ENCODE measurements at regions not wholly inside any gene's neighbourhood (a gene's known extent, or its start where the extent isn't known, plus 50 kb on each side); places are given as distances from the start of the nearest gene placed in this dataset.
A peak's percentile ranks its signal among the peaks of the same experiment; 100 is the strongest.

DNA sequence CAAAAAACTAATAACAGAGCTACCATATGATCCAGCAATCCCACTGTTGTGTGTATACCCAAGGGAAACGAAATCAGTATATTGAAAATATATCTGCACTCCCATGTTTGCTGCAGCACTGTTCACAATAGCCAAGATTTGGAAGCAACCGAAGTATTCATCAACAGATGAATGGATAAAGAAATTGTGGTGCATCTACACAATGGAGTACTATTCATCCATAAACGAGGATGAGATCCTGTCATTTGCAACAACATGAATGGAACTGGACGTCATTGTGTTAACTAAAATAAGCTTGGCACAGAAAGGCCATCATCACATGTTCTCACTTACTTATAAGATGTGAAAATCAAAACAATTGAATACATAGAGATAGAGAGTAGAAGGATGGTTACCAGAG lies 402.1 kb downstream of the KCTD8 start:
- Histone ChIP-seq H3K4me1 (ENCODE audit: control insufficient read depth, insufficient read depth, low read length) (no peaks in the 10 kb centered on the region), H3K9me3 (ENCODE audit: control insufficient read depth, low read length) (no peaks in the 10 kb centered on the region), H3K27me3 (ENCODE audit: control insufficient read depth, insufficient read depth) (no peaks in the 10 kb centered on the region), H3K4me3 (ENCODE audit: low read length) (no peak overlapping the region), H3K27ac (ENCODE audit: low read length) (no peak overlapping the region)
- ATAC-seq (no peak), DNase-seq (no peak)
- intact Hi-C loops (cut with DNase I) = no loop called here
- 66% methylated on average over 4 of the region's 4 CpGs for WGBS

DNA sequence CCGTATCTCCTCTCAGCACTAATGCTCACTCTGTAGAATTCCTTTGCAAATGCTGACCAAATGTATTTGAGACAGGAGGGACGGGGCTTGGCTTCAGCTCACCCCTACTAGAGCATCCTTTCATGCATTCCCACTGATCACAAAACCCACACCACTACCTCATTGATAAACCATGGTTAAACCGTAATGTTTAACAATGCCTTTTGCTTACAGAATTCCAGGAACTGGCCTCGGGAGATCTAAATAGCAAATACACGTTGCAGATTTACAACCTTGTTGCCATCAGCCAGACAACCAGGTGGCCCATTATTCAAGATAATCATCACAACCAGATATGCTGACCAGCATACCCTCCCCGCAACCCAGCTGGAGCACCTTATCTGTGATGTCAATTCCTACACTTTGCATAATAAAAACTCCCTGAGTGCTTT lies 391.9 kb downstream of the KCTD8 start:
- DNase-seq (no peak), ATAC-seq (no peak)
- H3K27ac ChIP-seq (ENCODE audit: low read length) = no peak overlapping the region
- intact Hi-C loops (cut with DNase I) = no loop called here
- no peaks in the 10 kb centered on the region for H3K4me1 ChIP-seq (ENCODE audit: control insufficient read depth, insufficient read depth, low read length)
- 13% methylated on average over 6 of the region's 6 CpGs for WGBS
- H3K9me3 ChIP-seq (ENCODE audit: control insufficient read depth, low read length) = no peaks in the 10 kb centered on the region
- no peak overlapping the region for H3K4me3 ChIP-seq (ENCODE audit: low read length)
- no peaks in the 10 kb centered on the region for H3K27me3 ChIP-seq (ENCODE audit: control insufficient read depth, insufficient read depth)

DNA sequence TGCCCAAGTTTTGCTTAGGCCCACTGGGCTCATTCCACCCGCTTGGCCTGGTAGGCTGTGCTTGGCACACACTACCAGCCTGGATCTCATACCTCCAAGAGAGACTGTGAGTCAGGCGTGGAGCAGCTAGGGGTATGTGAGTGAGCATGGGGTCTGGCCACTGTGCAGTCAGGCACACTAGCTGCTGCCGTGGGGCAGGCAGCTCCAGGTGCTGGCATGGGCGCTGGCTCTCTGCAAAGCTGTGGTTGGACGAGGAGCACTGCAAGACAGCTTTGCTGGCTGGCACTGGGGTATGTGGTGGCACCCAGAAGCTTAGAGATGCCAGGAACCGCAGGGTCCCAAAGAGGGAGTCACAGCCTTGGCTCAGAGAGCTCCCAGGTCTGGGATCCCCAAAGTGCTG lies 377.8 kb downstream of the KCTD8 start:
- ATAC-seq (no peak), DNase-seq (no peak)
- Histone ChIP-seq H3K27ac (ENCODE audit: low read length) (no peak overlapping the region), H3K4me1 (ENCODE audit: control insufficient read depth, insufficient read depth, low read length) (no peaks in the 10 kb centered on the region), H3K9me3 (ENCODE audit: control insufficient read depth, low read length) (no peaks in the 10 kb centered on the region), H3K27me3 (ENCODE audit: control insufficient read depth, insufficient read depth) (no peaks in the 10 kb centered on the region), H3K4me3 (ENCODE audit: low read length) (no peak overlapping the region)
- intact Hi-C loops (cut with DNase I) = no loop called here
- 73% methylated on average over 6 of the region's 6 CpGs for WGBS

DNA sequence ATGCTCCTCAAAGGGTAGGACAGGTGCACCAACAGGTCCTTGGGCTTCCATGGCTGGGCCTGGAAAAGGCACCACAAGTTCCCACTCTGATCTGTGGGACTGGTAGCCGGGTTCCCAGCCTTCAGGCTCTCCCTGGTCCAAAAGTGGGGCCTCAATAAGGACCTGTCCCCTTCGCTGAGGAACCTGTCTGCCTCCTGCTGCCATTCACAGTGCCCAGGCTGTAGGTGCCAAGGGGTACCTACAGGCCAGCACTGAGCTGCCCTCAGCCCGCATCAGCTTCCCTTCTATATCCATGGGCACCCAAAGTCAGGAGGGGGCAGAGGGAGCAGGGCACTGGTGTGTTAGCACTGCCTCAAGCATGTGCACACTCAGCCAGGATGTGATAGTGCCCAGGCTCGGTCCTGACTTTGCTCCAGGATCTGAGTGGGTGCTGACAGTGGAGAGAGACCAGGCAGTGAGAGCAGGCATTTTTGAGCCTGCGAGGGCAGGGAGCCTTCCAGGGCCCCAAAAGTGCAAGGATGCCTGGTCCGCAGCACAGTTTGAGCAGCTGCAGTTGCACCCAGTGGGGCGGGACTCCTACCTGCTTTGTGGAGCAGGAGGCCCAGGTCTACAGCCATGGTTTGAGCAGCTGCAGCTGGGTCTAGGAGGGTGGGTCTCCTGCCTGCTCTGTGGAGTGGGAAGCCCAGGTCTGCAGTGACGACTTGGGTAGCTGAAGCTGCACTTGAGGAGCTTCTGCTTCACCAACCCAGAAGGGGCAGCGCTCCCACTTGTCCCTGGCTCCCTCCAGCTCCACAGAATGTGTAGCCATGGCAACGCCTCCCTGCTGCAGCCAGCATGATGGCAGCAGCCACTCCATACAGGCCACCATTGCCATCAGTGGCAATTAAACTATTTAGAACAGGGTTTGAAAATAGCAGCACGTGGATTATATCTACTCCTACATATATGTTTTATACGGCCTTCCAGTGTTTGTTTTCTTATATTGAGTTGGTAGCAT lies 376.4 kb downstream of the KCTD8 start:
- no peaks in the 10 kb centered on the region for H3K27me3 ChIP-seq (ENCODE audit: control insufficient read depth, insufficient read depth)
- H3K4me3 ChIP-seq (ENCODE audit: low read length) = no peak overlapping the region
- intact Hi-C loops (cut with DNase I) = no loop called here
- WGBS = 75% methylated on average over 12 of the region's 12 CpGs
- H3K27ac ChIP-seq (ENCODE audit: low read length) = no peak overlapping the region
- no peak for ATAC-seq
- no peaks in the 10 kb centered on the region for H3K4me1 ChIP-seq (ENCODE audit: control insufficient read depth, insufficient read depth, low read length)
- DNase-seq = peak in 1 of 3 donors; percentile 45
- H3K9me3 ChIP-seq (ENCODE audit: control insufficient read depth, low read length) = no peaks in the 10 kb centered on the region

DNA sequence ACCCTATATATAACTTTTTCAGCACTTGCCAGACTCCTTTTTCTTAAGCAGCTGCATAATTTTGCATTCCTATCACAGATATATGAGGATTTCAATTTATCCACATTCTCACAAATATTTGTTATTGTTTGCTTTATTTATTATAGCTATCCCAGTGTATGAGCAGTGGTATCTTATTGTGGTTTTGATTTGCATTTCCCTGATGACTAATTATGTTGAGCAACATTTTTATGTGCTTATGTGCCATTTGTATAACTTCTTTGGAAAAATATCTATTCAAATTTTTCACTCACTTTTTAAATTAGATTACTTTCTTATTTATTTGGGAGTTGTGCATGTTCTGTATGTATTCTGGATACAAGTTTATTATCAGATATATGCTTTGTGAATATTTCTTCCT lies 361.9 kb downstream of the KCTD8 start:
- H3K9me3 ChIP-seq (ENCODE audit: control insufficient read depth, low read length) = no peaks in the 10 kb centered on the region
- no peaks in the 10 kb centered on the region for H3K4me1 ChIP-seq (ENCODE audit: control insufficient read depth, insufficient read depth, low read length)
- H3K4me3 ChIP-seq (ENCODE audit: low read length) = no peak overlapping the region
- intact Hi-C loops (cut with DNase I) = no loop called here
- no peak for DNase-seq
- H3K27ac ChIP-seq (ENCODE audit: low read length) = no peak overlapping the region
- H3K27me3 ChIP-seq (ENCODE audit: control insufficient read depth, insufficient read depth) = no peaks in the 10 kb centered on the region
- no peak for ATAC-seq

DNA sequence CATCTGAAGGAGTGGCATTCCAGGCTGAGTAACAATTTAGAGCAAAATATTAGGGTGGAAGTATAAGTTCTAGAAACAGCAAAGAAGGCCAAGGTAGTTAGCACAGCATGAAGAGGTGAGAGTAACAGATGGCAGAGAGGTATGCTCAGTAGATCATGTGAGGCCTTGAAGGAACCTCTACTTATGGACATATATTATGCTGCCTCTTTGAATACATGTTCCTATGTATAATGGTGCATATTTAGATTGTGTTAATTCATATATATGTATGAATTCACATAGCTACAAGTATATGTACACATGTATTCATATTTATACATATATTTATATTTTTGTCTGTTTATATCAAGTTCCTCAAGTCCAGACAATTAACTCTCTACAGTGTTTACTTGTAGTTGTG lies 355.2 kb downstream of the KCTD8 start:
- Histone ChIP-seq H3K27me3 (ENCODE audit: control insufficient read depth, insufficient read depth) (no peaks in the 10 kb centered on the region), H3K9me3 (ENCODE audit: control insufficient read depth, low read length) (no peaks in the 10 kb centered on the region), H3K4me1 (ENCODE audit: control insufficient read depth, insufficient read depth, low read length) (no peaks in the 10 kb centered on the region), H3K4me3 (ENCODE audit: low read length) (no peak overlapping the region), H3K27ac (ENCODE audit: low read length) (no peak overlapping the region)
- DNase-seq = no peak
- intact Hi-C loops (cut with DNase I) = no loop called here
- ATAC-seq = no peak

DNA sequence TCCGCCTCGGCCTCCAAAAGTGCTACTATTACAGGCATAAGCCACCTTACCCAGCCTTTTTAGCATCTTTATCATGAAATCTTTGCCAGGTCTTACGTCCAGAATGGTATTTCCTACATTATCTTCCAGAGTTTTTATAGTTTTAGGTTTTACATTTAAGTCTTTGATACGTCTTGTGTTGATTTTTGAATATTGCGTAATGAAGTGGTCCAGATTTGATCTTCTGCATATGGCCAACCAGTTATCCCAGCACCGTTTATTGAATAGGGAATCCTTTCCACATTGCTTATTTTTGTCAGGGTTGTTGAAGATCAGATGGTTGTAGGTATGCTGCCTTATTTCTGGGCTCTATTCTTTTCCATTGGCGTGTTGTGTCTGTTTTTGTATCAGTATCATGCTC lies 349.6 kb downstream of the KCTD8 start:
- 77% methylated on average over 7 of the region's 7 CpGs for WGBS
- intact Hi-C loops (cut with DNase I) = no loop called here
- H3K9me3 ChIP-seq (ENCODE audit: control insufficient read depth, low read length) = no peaks in the 10 kb centered on the region
- no peaks in the 10 kb centered on the region for H3K4me1 ChIP-seq (ENCODE audit: control insufficient read depth, insufficient read depth, low read length)
- DNase-seq (no peak), ATAC-seq (no peak)
- no peak overlapping the region for H3K27ac ChIP-seq (ENCODE audit: low read length)
- no peaks in the 10 kb centered on the region for H3K27me3 ChIP-seq (ENCODE audit: control insufficient read depth, insufficient read depth)
- no peak overlapping the region for H3K4me3 ChIP-seq (ENCODE audit: low read length)

DNA sequence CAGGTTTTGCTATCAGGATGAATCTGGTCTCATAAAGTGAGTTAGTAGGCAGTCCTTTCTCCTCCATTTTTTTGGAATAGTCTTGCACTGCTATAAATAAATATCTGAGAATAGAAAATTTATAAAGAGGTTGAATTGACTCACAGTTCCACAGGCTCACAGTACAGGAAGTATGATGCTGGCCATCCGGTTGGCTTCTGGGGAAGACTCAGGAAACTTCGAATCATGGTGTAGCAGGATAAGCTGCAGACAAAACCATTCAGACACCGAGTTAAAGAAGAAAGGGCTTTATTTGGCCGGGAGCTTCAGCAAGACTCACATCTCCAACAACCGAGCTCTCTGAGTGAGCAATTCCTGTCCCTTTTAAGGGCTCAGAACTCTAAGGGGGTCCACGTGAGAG lies 348.2 kb downstream of the KCTD8 start:
- no peaks in the 10 kb centered on the region for H3K9me3 ChIP-seq (ENCODE audit: control insufficient read depth, low read length)
- no peaks in the 10 kb centered on the region for H3K4me1 ChIP-seq (ENCODE audit: control insufficient read depth, insufficient read depth, low read length)
- WGBS = 68% methylated on average over 6 of the region's 6 CpGs
- ATAC-seq (no peak), DNase-seq (no peak)
- no peak overlapping the region for H3K27ac ChIP-seq (ENCODE audit: low read length)
- no peaks in the 10 kb centered on the region for H3K27me3 ChIP-seq (ENCODE audit: control insufficient read depth, insufficient read depth)
- intact Hi-C loops (cut with DNase I) = no loop called here
- no peak overlapping the region for H3K4me3 ChIP-seq (ENCODE audit: low read length)

DNA sequence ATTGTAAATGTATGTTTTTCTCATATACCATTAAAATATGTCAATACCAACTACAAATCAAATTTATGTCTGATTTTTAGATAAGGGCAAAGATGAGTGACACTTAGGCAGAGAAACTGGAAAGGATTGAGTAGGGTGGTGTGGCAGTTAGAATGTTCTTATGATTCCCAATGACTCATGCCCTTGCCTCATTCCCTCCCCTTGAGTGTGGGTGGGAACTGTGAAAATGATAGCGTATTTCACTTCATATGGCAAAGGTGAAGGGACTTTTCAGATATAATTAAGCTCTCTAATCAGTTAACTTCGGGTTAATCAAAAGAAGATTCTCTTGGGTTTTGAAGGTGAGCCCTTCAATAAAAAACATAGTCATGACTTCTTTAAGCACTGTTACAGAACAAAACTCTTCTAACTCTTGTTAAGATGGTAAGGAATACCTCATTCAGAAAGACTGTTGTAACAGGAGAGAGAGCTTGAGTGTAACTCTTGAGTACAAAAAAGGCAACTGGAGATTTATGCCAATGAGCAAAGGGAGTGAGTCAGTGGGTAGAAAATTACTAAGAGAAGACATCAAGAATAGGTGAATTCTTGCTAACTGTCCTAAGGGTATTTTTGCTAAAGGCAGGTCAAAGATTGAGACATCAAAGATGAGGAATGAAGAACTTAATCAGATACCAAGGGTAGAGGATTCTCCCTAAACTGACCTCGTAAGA lies 329.5 kb downstream of the KCTD8 start:
- DNase-seq = no peak
- Histone ChIP-seq H3K27me3 (ENCODE audit: control insufficient read depth, insufficient read depth) (no peaks in the 10 kb centered on the region), H3K27ac (ENCODE audit: low read length) (no peak overlapping the region), H3K4me3 (ENCODE audit: low read length) (no peak overlapping the region), H3K9me3 (ENCODE audit: control insufficient read depth, low read length) (no peaks in the 10 kb centered on the region), H3K4me1 (ENCODE audit: control insufficient read depth, insufficient read depth, low read length) (no peaks in the 10 kb centered on the region)
- intact Hi-C loops (cut with DNase I) = no loop called here
- no peak for ATAC-seq
- 56% methylated on average over 3 of the region's 3 CpGs for WGBS

DNA sequence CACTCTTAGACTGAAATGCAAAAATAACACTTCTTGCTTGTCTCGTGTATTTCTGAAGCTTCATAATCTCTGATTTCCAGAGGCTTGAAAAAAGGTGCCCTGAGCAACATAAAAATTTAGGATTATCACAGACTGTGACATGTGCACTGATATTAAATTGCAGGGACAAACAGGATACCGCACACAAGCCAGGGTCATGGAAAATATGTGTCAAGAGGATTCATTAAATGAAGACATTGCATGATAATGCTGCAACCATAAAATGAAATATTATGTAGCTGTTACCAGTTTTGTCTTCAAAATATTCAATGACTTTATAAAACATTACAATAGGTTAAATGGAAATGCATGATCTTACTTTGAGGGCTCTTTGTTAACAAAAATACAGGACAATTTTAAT lies 328.0 kb downstream of the KCTD8 start:
- Histone ChIP-seq H3K27ac (ENCODE audit: low read length) (no peak overlapping the region), H3K27me3 (ENCODE audit: control insufficient read depth, insufficient read depth) (no peaks in the 10 kb centered on the region), H3K4me1 (ENCODE audit: control insufficient read depth, insufficient read depth, low read length) (no peaks in the 10 kb centered on the region), H3K4me3 (ENCODE audit: low read length) (no peak overlapping the region), H3K9me3 (ENCODE audit: control insufficient read depth, low read length) (no peaks in the 10 kb centered on the region)
- WGBS = 64% methylated on average over 2 of the region's 2 CpGs
- ATAC-seq (no peak), DNase-seq (no peak)
- intact Hi-C loops (cut with DNase I) = no loop called here

DNA sequence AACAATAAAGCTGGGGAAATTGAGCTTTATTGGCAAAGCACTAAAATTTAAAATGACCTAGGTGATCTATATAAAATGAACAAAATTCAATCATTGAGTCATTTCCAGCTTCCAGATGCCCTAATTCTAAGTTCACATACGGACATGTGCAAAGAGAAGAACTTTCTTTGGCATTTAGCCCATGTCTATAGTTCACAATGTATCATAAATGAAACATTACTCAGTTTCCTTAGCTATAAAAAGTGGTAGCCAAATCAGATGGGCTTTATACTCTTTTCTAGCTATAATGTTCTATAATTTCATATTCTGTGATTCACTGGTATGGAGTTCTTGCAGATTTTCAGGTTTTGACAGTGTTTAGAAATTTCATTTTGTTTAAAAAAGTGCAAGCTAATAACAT lies 327.4 kb downstream of the KCTD8 start:
- Histone ChIP-seq H3K4me3 (ENCODE audit: low read length) (no peak overlapping the region), H3K9me3 (ENCODE audit: control insufficient read depth, low read length) (no peaks in the 10 kb centered on the region), H3K4me1 (ENCODE audit: control insufficient read depth, insufficient read depth, low read length) (no peaks in the 10 kb centered on the region), H3K27me3 (ENCODE audit: control insufficient read depth, insufficient read depth) (no peaks in the 10 kb centered on the region), H3K27ac (ENCODE audit: low read length) (no peak overlapping the region)
- DNase-seq (no peak), ATAC-seq (no peak)
- 33% methylated on average over 1 of the region's 1 CpG for WGBS
- intact Hi-C loops (cut with DNase I) = no loop called here
